ENCODE measurements at regions not wholly inside any gene's neighbourhood (a gene's known extent, or its start where the extent isn't known, plus 50 kb on each side); places are given as distances from the start of the nearest gene placed in this dataset.

- no peak for ATAC-seq
- intact Hi-C loops (cut with DNase I, micrococcal nuclease), result no loop called here
- no peak for DNase-seq
Observed at GRCh38 chr3:72411843-72412242, 436.4 kb downstream of the SHQ1 start.

- ATAC-seq (no peak), DNase-seq (no peak)
- intact Hi-C loops (cut with DNase I, micrococcal nuclease), result no loop called here
Observed at GRCh38 chr3:72411126-72411525, 437.1 kb downstream of the SHQ1 start.

- intact Hi-C loops (cut with DNase I, micrococcal nuclease), result no loop called here
- DNase-seq (no peak), ATAC-seq (no peak)
Observed at GRCh38 chr3:72408983-72409779, 439.1 kb downstream of the SHQ1 start.

GRCh38 chr3:72407766-72408165 lies 440.5 kb downstream of the SHQ1 start:
- DNase-seq (no peak), ATAC-seq (peak; percentile 46)
- intact Hi-C loops (cut with DNase I, micrococcal nuclease), result no loop called here

- intact Hi-C loops (cut with DNase I, micrococcal nuclease), result no loop called here
- DNase-seq, result no peak
- no peak for ATAC-seq
Observed at GRCh38 chr3:72405943-72406566, 442.2 kb downstream of the SHQ1 start.

- ATAC-seq, result no peak
- DNase-seq, result no peak
- intact Hi-C loops (cut with DNase I, micrococcal nuclease), result no loop called here
Observed at GRCh38 chr3:72401005-72401545, 447.2 kb downstream of the SHQ1 start.

- ATAC-seq (no peak), DNase-seq (no peak)
- intact Hi-C loops (cut with DNase I, micrococcal nuclease), result no loop called here
Observed at GRCh38 chr3:72398781-72399180, 449.5 kb downstream of the SHQ1 start.

- ATAC-seq, result peak; percentile 23
- no peak for DNase-seq
- intact Hi-C loops (cut with DNase I, micrococcal nuclease), result no loop called here
Observed at GRCh38 chr3:72397586-72397985, 450.7 kb downstream of the SHQ1 start.

GRCh38 chr3:72396899-72397298 lies 451.3 kb downstream of the SHQ1 start:
- ATAC-seq, result no peak

GRCh38 chr3:72395776-72396311 lies 452.4 kb downstream of the SHQ1 start:
- no peak for ATAC-seq
- intact Hi-C loops (cut with DNase I, micrococcal nuclease), result no loop called here
- no peak for DNase-seq

More at GRCh38 chr3:72396899-72397298, 451.3 kb downstream of the SHQ1 start:
- DNase-seq, result no peak
- intact Hi-C loops (cut with DNase I, micrococcal nuclease), result no loop called here

GRCh38 chr3:72393455-72393854 lies 454.8 kb downstream of the SHQ1 start:
- ATAC-seq, result no peak
- no peak for DNase-seq
- intact Hi-C loops (cut with DNase I, micrococcal nuclease), result no loop called here

- no peak for ATAC-seq
Observed at GRCh38 chr3:72391659-72392058, 456.6 kb downstream of the SHQ1 start.

GRCh38 chr3:72390841-72391240 lies 457.4 kb downstream of the SHQ1 start:
- DNase-seq (no peak), ATAC-seq (no peak)
- intact Hi-C loops (cut with DNase I, micrococcal nuclease), result no loop called here

More at GRCh38 chr3:72391659-72392058, 456.6 kb downstream of the SHQ1 start:
- DNase-seq, result no peak
- intact Hi-C loops (cut with DNase I, micrococcal nuclease), result no loop called here

- intact Hi-C loops (cut with DNase I, micrococcal nuclease), result no loop called here
- no peak for DNase-seq
- no peak for ATAC-seq
Observed at GRCh38 chr3:72388644-72389043, 459.6 kb downstream of the SHQ1 start.

- no peak for DNase-seq
- no peak for ATAC-seq
- intact Hi-C loops (cut with DNase I, micrococcal nuclease), result no loop called here
Observed at GRCh38 chr3:72388117-72388516, 460.1 kb downstream of the SHQ1 start.

- no peak for DNase-seq
- ATAC-seq, result peak; percentile 98
- intact Hi-C loops (cut with DNase I, micrococcal nuclease), result no loop called here
Observed at GRCh38 chr3:72386327-72387000, 461.8 kb downstream of the SHQ1 start.

- ATAC-seq (peak; percentile 75), DNase-seq (no peak)
- intact Hi-C loops (cut with DNase I, micrococcal nuclease), result no loop called here
Observed at GRCh38 chr3:72385167-72385566, 463.1 kb downstream of the SHQ1 start.

- no peak for ATAC-seq
- intact Hi-C loops (cut with DNase I, micrococcal nuclease), result no loop called here
Observed at GRCh38 chr3:72384602-72385001, 463.6 kb downstream of the SHQ1 start.

GRCh38 chr3:72383883-72384282 lies 464.4 kb downstream of the SHQ1 start:
- DNase-seq (no peak), ATAC-seq (no peak)
- intact Hi-C loops (cut with DNase I, micrococcal nuclease), result no loop called here

More at GRCh38 chr3:72384602-72385001, 463.6 kb downstream of the SHQ1 start:
- DNase-seq, result no peak

Measured in left colon (tissue), 2 donors.